ENCODE measurements at regions not wholly inside any gene's neighbourhood (a gene's known extent, or its start where the extent isn't known, plus 50 kb on each side); places are given as distances from the start of the nearest gene placed in this dataset.
"Not testable (repeated sequence)": the region's sequence is repeated elsewhere in the genome, so short reads cannot be mapped to it uniquely, and the experiment has no call there.

DNA sequence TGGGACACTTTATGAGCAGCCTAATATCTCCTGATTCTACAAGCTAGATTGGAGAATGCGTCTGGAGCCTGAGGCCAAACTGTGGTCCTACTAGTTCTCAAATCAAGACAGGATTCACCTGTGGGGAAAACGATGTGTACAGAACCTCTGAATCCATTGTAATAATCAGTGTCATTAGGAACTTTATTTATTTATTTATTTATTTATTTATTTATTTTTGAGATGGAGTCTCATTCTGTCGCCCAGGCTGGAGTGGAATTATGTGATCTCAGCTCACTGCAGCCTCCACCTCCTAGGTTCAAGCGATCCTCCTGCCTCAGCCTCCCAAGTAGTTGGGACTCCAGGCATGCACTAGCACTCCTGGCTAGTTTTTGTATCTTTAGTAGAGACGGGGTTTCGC, 52.6 kb upstream of the KIF26B start:
- DNase-seq (ENCODE audit: low read depth in 2 of 2) = not testable (repeated sequence)

DNA sequence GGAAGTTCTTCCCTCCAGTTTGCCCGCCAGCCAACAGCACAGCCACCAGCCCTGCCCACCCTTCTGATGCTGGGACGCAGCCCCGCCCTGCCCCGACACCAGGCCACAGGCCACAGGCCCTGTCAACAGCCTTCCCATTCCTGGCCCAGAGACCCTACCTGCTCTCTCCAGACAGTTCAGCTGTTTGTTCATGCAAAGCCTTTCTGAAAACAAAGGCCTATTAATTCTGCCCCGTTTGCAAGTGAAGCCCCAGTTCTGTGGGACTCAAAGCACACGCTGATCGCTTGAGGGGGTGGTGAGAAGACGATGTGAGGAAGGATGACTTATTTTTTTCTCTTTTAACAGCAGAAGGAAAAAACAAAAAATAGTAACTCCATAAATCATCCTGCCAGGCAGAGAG, 55.4 kb upstream of the KIF26B start:
- DNase-seq (ENCODE audit: low read depth in 2 of 2) = no peak

DNA sequence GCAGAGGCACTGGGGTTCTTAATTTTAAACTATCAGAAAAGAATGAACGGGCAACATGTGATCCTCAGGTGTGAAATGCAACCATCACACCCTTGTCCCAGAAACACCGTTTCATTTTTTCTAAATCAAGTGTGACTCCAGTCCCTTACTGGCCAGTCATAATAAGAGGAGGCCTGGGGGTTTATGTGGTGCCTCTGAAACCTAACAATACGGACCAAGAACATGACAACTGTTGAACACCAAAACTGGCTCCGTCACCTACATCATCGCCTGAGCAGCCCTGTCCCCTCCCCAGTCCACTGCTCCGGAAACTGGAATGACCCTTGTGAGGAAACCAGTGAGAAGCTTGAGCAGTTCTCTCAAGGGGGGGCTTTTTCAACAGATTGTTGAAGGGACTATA, 55.9 kb upstream of the KIF26B start:
- DNase-seq (ENCODE audit: low read depth in 2 of 2) = no peak

DNA sequence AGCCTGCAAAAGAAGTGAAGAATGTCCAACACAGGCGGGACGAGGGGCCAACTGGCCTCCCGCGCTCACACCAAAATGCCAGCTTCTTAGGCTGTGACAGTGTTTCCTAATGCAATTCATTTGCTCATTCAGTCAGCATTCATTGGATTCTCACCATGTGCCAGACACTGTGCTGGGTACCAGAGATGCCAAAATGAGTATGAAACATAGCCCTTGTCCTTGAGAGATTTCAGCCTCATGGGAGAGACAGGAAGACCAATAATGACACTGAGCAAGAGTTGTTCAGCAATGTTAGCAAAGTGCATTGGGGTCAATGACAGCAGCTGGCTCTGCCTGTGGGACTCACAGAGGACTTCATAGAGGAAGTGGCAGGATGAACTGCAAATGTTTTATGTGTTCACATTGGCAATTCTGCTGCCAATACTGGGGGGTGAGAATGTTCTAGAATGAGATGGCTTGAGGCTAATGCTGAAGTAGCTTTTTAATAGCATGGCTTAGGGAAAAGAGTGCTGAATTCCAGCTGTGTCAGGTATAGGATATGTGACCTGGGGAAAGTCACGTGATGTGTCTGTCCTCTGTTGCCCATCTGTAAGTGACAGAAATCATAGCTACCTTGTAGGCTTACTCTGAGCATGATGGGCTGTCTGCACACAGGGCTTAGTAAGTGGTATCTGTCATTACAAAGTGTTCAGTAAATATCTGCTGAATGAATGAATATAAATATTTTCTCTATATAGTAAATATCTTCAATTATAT, 58.3 kb upstream of the KIF26B start:
- DNase-seq (ENCODE audit: low read depth in 2 of 2) = no peak

DNA sequence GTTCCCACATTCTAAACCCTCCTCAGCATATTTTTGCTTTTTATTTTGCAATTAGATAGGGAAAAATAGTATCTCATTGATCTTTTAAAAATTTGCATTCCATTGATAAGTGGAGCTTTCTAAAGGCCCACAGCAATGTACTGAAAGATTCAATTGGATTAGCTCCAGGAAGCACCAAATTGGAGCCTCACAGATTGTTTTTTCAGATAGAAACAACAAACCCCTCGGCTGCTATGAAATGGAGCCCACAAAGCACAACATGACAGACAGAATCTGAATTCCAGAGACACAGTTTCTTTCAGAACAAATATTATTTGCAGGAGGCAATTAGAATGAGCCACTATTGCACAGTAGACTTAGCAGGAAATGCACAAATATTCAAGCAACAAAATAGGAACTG, 58.9 kb upstream of the KIF26B start:
- DNase-seq (ENCODE audit: low read depth in 2 of 2) = no peak

DNA sequence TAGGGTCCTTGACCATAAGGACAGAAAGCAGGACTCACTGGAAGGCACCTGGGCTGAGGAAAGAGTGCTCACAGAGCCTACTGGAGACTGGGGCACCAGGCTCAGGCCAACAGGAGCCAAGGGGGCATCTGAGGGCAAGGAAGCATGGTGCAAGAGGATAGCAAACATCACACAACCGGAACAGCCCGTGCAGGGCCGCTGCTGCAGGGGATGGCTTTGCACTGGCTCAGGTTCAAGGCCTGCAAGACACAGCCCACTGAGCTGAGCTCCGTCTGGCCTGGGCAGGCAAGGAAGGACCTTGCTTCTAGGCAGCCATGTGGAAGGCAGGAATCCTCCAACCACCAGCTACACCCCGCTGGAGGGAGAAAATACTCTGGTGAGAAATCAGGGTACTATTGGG, 59.8 kb upstream of the KIF26B start:
- DNase-seq (ENCODE audit: low read depth in 2 of 2) = no peak

DNA sequence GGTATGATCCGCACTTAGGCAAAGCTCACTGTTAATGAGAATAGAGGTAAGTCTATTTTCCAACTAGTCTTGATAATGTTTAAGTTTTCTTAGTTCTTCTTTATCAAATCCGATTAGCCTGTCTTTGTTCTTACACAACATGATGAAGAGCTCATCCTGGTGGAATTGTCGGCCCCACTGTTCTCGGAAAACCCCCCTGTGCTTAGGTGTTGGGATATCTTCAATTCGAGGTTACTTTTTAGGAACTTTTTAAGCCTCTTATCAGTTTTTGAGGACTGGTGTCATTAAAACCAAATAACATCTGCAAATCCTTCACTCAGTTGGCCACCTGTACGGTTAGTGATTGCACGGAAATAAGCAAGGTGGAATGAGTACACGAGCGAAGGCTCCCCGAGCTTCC, 60.7 kb upstream of the KIF26B start:
- DNase-seq (ENCODE audit: low read depth in 2 of 2) = no peak

DNA sequence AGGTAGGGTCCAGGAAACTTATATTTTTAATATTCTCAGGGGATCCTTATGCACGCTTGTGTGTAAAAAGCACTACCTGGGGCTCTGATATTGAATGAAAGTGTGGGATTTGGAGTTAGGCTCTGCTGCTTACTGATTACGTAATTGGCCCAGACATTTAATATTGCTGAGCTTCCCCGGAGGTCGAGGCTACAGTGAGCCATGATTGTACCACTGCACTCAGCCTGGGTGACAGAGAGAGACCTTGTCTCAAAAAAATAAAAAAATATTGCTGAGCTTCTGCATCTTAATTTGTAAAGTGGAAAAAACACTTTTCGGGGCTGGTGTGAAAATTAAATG, 62.2 kb upstream of the KIF26B start:
- no peak for DNase-seq (ENCODE audit: low read depth in 2 of 2)

DNA sequence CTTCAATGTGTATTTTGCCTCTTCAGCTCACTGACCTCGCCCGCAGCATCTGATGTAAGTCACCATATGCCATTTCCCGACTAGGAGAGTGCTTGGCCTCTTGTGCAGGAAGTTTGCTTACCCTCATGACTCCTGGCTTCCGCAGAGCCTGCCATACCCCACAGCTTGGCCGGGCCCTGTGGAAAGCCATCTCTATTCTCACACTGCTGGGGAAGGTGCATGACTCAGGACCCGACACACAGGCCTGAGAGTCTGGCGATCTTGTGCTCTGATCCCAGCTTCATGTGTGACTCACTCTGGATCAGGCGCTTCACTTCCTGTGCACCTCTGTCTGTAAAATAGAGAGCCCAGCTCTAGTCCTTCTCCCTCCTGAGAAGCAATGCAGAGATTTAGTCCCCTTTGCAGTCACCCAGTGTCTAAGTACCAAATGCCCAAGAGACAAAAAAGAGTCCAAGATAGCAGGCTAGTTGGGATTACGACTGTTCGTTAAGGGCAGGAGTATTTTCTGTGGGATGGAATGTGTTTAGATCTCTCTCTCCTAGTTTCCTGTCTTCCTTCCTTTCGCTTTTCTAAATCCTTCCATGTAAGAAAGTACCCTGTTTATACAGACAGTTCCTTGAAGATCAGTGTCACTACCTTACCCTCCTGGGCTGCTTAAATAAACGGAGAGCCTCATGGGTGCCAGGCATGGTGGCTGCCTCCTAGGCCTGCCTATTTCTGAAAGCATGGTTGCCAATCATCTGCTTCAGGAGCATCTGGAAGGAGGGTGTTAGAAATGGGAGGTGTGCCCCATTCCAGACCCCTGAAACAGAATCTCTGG, 62.8 kb upstream of the KIF26B start:
- no peak for DNase-seq (ENCODE audit: low read depth in 2 of 2)

DNA sequence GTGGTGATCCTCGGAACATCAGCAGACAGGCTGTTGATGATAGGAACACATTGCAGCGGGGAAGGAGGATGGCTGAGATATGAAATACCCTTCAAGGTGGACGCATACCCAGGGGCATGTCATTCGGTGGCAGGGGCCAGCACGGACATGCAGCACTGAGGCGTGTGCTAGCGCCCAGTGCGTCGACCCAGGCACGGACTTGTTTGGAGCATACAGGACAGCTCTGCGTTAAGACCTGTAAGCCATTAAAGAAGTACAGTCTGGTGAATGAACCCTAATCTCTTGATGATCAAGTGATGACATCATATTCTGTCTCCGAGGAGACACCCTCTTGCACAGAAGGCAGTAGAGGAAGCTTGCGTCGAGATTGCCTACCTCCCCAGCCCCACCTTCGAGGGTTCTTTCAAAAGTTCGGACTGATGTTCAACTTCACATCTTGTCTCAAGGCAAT, 63.6 kb upstream of the KIF26B start:
- DNase-seq (ENCODE audit: low read depth in 2 of 2) = no peak

DNA sequence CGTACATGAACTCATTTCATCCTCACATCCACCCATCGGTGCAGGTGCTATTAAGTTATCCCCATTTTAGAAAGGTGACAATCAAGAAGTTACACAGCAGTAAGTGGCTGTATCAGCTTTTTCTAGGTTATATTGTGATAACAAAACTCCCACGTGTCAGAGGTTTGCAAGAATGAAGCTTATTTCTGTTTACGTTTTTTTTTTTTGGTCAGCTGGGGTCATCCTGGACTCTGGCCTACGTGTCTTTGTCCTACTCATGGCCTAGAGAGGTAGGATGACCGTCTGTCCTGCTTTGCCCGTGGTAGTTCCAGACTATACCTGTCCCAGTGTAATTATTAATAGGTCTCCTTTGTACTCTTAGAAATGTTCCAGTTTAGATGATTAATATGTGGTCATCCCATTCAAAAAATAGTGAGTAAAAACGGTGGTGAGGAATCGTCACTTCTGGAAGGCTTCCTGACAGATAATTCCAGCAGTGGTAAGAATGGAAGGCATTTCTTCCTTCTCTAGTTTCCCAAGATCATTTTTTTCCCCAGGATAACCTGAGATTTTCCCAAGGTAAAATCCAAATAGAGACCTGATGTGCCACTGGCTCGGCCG, 64.2 kb upstream of the KIF26B start:
- DNase-seq (ENCODE audit: low read depth in 2 of 2) = no peak

DNA sequence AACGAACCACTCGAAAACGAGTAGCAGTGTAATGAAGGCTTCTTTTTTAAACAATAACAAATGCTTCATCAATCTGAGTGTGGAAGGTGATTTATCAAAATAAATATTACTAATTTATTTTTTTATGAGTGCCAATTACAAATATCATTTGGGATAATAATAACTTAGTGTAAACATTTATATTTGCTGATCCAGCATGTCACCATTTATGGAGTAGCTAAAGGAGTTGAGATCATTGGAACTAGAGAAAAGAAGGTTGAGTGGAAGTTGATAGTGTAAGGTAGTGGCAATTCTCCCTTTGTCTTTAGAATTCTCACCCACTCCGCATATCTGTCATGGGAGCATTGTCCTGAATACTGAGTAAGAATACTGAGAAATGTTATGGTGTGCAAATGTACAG, 67.1 kb upstream of the KIF26B start:
- DNase-seq (ENCODE audit: low read depth in 2 of 2) = no peak

DNA sequence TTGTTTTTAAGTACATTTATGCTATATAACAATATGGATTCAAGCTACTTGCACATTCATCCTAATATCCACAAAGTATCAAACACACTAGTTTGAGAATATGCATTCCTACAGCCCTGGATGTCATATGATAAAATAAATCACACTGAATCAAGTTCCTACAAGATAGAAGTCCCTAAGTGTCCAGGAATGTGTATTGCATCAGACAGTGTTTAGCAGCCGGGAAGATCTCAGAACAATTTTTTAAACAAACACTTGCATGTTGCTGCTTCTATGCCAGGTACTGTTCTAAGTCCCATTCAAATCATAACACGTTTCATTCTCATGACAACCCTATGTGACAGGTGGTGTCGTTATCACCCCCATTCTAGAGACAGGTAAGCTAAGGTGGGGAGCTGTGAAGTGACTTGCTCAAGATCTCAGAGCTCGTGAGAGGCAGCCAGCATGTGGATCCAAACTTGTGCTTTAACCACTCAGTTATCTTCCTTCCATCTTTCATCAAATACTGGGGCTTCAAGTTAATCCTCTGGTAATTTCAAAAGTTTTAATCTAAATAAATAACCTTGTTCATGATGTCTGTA, 68.3 kb upstream of the KIF26B start:
- DNase-seq (ENCODE audit: low read depth in 2 of 2) = no peak

DNA sequence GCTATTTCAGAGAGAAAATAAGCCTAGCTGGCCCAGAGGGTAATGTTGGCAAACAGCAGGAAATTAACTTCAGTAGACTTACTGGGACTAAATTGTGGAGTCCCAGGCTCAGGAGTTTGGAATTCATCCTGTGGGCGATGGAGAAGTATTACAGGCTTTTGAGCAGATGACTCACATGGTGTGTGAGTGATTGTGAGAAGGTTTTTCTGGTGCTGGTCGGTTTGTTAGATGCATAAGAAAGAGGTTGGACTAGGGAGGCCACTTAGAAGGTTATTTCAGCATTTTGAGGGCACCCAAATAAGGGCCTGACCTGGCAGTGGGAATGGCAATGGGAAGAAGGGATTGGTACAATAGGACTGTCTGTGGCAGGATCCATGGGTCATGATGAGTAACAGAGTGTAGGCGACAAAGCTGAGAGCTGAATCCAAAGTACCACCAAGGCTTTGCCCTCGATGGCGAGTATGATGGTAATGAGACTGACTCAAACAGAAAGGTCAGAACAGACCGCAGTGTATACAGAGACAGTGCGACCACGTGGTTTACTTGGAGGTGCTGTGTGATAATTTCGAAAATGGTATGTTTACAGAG, 69.2 kb upstream of the KIF26B start:
- no peak for DNase-seq (ENCODE audit: low read depth in 2 of 2)

DNA sequence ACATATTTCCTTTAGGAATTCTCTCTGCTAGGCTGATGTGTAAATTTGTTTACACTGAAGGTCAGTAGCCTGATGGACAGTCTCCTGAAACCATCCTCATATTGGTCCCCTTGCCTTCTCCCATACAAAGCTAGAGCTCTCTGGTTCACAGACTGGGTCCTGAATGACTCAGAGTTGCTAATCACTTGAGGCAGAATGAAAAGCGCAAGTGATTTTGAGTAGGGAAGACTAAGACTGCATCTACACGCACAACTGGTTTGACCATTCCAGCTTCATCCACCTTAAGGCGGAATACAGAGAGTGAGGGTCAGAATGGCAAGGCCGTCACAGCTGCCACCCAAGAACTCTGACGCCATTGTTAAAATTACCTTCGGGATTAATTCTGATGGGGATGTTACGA, 70.2 kb upstream of the KIF26B start:
- DNase-seq (ENCODE audit: low read depth in 2 of 2) = no peak

DNA sequence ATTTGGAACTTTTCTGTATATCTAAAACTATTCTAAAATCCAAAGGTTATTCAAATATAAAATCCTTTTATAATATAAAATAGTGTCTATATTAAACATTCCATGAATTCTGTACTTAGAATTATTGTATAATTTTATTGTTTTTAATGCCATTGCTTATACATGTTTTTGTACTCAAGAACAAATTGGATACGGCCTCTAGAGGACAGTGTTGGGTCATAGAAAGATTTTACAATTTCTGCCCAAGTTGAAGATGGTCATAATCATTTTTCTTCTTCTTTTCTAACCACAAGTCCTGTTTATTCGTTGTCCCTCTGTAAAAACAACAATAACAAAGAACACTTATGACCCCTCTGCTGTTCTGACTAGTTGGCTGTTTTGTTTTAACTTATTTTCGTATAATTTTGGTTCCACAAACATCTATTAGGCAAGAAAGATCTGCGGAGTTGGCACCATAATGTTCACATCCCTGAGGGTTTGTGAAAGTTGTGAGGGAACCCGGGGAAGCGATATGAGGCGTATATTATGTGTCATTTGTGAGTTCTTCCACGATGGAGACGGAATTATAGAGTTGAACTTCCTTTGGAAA, 75.7 kb upstream of the KIF26B start:
- DNase-seq (ENCODE audit: low read depth in 2 of 2) = no peak

DNA sequence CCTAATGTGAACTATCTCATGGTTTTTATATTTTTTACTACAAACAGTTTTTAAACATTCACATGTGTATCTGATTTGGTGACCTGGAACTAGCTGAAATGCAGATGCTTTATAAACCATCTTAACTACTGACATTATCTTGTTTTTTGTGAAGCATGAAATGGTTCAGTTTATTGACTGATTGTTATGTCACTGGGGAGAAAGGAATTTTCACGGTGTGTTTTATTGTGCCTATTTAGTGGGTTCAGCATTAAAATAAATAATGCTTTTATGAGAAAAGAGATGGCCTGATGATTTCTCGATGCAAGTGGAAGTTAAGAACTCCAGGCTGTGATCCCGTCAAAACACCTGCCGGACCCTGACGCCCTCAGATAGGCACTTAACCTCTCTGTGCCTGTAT, 79.9 kb upstream of the KIF26B start:
- DNase-seq (ENCODE audit: low read depth in 2 of 2) = no peak

DNA sequence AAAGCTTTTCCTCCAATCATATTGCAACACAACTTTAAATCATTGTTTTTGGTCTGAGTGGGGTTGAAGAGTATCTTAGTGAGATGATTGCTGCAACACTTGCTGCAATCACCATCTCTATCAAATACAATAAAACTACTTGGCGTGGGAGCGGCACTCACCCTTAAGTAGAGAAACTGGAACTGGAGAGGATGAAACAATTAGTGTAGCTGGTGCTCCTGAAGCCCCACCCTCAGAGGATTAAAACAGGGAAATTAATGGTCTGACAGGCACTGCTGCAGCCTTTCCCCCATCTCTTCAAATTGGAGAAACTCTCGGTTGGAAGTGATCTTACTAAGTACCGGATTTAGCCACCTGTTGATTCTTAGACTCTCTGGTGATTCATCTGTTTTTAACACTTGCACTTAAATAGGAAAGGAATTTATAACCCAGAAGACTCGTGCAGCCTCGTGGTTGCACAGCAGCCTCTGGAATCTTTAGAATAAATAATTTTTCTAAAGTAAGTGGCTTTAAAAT, 80.5 kb upstream of the KIF26B start:
- no peak for DNase-seq (ENCODE audit: low read depth in 2 of 2)

DNA sequence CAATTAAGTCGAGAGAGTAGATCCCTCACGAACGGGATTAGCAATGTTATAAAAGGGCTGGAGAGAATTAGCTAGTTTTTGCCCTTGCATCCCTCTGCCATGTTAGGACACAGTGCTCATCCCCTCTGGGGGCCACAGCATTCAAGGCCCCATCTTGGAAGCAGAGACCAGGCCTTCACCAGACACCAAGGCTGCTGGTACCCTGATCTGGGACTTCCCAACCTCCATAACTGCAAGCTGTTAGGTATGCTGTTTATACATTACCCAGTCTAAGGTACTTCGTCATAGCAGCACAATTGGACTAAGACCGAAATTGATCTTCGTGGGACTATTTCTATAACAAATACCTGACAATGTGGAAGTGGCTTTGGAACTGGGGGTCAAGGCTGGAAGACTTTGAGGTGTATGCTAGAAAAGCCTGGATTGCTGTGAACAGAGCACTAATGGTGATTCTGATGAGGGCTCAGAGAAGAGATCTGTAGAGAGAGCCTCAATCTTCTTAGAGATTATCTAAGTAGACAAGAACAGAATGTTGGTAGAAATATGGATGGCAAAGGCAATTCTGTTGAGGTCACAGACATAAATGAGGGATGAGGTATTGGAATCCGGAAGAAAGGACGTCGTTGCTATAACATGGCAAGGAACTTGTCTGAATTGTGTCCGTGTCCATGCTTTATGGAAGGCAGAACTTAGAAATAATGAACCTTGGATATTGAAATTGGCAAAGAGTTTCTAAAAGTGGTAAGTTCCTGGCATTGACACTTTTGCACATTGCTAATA, 83.8 kb upstream of the KIF26B start:
- no peak for DNase-seq (ENCODE audit: low read depth in 2 of 2)

DNA sequence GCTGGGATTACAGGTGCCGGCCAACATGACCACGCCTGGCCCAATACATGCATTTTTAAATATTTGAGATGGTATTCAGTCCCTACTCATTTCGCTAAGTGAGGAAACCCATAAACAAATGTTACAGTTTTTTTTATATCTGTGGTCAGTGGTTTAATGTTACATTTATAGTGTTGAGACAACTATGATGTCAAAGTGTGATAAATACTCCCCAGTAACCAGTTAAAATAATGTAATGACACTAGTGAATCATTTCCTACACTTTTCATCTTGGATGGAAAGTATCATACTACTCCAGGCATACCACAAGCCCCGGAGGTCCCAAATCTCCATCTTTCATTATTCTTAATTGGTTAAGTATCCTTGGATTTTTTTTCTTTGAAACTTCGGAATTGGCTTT, 87.5 kb upstream of the KIF26B start:
- no peak for DNase-seq (ENCODE audit: low read depth in 2 of 2)

DNA sequence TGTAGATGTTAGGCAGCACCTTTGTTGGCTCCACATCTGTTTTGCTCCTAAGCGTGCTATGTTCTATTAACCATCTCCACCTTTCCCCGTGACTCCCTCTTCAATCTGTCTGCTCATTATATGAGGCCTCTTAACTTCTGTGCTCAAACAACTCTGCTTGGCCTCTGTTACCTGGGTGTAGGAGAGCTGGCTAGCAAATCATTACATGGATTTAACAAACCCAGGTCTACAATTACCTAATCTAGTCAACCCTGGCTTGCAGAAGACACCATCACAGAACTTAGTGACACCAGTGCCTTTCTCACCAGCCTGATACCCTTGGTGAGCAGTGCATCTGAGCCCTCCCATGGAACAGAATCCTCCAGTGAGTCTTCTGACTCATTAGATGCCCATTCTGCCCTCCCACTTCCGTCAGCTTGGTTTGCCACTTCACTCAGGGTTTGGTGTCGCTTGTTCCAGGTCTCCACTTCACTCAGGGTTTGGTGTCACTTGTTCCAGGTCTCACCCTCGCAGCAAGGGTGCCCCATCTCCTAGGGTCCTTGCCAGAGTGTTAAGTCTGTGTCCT, 92.0 kb upstream of the KIF26B start:
- DNase-seq (ENCODE audit: low read depth in 2 of 2) = no peak

Measured in stimulated activated CD8-positive, alpha-beta memory T cell treated with anti-CD3 and anti-CD28 coated beads, Interleukin-15, amount 100 ng/mL, for 4 hours (primary cell).